Ecto neural progenitor cell (in vitro differentiated cells): ENCODE measurements at regions not wholly inside any gene's neighbourhood (a gene's known extent, or its start where the extent isn't known, plus 50 kb on each side); places are given as distances from the start of the nearest gene placed in this dataset.
"Not testable (repeated sequence)": the region's sequence is repeated elsewhere in the genome, so short reads cannot be mapped to it uniquely, and the experiment has no call there.

Experiments
- DNase-seq: peaks from one replicate; pipeline ENCODE4 v3.0.0-alpha.2; 2018; ENCODE audit warnings: low spot score

DNA sequence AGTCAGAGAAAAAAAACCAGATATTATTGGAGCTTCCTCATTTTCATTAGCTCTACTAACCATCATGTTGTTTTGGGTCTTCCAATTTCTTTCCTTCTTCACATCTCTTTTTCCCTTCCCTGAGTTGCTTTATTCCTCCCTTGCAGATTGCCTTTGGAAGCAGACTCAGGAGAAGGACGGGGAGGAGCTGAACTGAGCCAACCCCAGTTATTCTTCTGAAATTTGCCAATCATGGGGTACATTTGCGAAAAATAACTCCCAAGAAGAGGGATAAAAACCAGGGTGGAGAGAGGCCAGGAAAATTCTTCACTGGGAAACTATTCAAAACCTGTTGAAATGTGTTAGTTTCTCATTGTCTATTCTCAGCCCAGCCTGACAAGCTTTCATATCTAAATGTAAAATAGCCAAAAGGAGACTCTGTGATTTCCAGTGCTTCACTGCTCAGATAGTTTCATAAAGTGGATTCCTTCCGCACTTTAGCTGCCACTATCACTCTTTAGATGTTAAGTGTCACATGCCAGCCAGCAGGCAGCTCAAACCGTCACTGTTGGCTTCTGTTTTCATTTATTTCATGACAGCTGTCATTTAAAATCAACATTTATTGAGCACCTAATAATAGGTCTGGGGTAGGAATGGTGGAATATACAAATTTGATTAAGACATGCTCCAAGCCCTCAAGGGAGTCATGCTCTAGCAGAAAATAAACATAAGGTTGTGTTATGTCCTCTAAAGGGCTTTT is 204.5 kb downstream of the SREK1 start:
- no peak for DNase-seq

- DNase-seq: no peak
Observed at GRCh38 chr5:66351813-66352212, 207.7 kb downstream of the SREK1 start.

DNA sequence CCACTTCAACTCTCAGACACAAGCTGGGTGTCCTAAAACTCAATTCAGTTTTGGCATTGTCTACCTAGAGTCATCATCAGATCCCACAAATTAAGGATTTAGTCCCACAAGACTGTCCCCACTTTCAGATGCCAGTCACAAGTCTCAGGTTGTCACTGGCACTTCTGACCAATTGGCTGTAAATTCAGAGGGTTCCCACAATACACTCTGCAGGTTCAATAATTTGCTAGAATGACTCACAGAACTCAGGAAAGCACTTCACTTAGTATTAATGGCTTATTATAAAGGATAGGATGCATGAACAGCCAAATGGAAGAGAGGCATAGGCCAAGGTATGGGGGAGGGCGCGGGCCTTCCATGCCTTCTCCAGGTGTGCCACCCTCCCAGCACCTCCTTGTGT is 209.1 kb downstream of the SREK1 start:
- no peak for DNase-seq

DNA sequence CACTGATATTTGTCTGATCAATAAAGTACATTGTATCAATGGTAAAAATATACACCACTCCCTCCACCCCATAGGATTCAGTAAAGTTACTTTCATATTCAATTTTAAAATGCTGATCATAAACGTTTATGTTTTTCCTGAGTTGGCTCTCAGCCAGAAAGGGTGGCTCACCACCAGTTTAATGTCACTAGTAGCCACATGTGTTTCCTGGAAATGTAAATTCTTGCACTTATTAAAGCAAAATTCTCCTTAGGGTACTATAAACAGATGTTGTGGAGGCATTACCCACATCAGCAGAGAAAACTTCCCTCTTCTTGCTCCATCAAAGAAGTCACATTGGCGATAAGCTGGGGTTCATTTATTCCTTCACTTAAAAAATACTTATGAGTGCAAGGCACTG is 210.3 kb downstream of the SREK1 start:
- DNase-seq: no peak

DNA sequence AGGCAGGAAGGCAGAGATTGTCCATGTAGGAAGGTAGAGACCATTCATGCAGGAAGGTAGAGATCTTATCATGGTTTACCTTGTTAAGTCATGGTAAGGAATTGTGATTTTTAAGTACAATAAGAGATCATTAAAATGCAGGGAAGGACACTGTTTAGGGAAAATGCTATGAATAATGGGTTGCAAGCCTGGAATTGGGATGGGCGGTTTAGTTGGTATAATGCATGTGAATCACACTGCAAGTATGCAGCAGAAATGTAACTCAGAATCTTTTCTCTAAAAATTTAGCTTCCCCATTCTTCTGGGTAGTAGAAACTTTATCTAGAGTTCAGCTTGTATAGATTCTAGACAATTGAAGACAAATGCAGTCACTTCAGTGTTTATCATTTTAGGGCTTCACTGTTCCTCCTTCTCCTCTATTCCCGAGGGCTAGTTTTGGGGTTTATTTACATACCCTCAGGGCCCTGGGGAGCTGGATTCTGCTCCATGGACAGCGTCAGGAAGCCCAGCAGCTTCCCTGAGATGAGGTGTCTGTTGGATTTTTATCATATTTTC is 212.0 kb downstream of the SREK1 start:
- no peak for DNase-seq

DNA sequence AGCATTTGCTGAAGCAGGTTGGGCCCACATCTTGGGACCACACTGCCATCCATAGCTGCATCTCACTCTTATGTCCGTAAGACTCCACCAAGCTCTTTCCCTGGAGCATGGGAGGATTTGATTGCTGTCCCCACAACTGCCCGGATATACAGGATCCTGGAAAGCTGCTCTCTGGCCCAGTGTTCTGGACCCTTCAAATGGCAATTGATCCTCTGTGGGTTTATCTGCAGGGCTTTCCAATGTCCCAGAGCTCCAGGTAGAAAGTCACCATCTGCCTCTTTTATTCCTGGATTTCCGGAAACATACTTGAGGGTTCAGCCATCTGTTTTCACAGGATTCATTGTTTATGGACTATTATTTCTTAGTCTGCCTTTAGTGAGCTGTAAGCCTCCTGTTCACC is 214.6 kb downstream of the SREK1 start:
- no peak for DNase-seq

GRCh38 chr5:66361070-66361469 is 217.0 kb downstream of the SREK1 start:
- no peak for DNase-seq

DNA sequence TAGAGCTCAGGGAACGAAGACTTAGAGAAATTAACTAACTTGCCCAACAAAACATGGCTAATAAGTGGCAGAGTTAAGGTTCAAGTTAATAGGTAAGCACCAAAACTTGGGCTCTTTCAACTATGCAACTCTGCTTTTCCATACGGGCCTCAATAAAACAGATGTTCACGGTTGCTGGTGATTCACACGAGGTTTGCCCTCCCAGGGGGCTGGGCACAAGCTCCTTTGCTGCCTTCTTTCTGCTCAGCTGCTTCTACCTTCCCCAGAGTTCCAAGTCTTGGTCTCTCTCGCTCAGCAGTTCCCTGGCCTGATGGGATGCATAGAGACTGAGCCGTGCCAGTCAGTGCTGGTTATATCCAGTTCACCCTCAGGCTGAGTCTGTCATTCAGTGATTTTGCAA is 217.9 kb downstream of the SREK1 start:
- no peak for DNase-seq

DNA sequence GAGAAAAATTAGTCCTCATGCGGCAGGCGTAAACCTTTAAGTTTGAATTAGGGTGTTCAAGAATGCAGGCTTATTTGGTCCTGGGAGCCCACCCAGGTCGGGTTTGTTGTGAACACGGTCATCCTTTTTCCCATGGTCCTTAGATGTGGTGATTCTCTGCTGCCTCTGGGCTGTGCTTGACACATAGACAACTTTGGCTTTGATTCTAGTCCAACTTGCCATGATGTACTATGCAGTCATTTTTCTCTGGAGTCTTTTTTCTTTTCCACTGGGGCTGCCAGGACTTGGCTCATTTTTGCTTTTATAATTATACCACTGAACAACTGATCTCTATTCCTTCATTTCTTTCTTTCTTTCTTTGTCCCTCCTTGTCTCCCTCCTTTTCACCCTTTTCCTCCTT is 218.6 kb downstream of the SREK1 start:
- no peak for DNase-seq

DNA sequence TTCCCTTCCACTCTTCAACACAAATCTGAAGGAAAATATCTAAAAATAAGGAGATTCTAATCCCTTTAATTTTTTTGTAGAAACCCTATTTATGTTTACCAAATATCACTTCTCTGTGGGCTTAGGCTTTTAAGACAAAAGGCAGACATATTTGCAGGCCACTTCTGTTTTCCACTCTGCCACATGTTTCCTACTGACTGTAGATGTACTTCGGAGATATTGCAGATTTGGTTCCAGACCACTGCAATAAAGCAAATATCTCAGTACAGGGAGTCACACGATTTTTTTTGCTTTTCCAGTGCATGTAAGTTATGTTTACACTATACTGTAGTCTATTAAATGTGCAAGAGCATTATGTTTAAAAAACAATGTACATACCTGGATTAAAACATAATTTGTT is 219.0 kb downstream of the SREK1 start:
- DNase-seq: no peak

DNA sequence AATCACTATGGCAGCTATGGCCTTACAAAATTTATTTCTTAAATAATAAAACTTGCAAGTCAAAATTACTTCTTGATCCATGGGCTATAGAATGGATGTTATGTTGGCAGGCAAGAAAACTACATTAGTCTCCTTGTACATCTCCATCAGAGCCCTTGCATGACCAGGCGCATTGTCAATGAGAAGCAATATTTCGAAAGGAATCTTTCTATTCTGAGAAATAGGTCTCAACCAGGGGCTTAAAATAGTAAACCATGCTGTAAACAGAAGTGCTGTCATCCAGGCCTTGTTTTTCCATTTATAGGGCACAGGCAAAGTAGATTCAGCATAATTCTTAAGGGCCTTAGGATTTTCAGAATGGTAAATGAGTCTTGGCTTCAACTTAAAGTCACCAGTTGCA is 220.1 kb downstream of the SREK1 start:
- no peak for DNase-seq

- DNase-seq: no peak
Observed at GRCh38 chr5:66365981-66366380, 221.9 kb downstream of the SREK1 start.

- no peak for DNase-seq
Observed at GRCh38 chr5:66367814-66368541, 223.9 kb downstream of the SREK1 start.

- no peak for DNase-seq
Observed at GRCh38 chr5:66368811-66369210, 224.7 kb downstream of the SREK1 start.

DNA sequence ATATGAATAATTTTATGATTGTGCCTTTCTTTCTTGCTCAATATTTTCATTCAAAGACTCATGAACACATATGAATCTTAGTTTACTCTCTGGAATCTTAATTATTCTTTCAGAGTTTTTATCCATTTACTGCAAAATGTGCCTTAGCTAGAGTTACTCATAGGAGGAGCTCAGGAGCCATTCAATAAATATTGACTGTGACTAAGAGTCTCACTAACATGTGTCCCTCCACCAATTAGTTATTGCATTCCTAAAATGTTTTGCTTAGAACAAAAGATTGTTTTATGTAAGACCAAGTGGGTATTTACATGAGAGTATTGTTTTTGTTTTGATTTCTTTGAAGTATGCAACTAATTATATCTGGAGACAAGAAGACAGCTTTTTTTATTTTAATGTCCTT is 218.4 kb upstream of the MAST4 start:
- DNase-seq: no peak

DNA sequence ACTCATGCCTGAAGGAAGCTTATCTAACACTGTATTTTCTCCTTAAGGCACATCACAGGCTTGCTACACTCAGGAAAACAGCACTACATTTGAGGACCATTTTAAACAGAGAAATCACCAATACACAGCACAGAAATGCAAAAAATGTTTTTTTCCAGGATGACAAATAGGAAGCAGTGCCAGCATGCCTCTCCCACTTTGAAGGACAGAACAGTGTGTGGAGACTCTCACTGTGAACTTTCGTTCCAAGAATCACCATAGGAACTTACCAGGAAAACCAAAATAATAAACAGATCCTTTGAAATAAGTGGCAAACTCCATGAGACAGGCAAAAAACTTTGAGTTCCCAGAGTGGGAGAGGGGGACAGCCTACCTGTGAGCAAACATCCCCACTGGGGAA is 217.8 kb upstream of the MAST4 start:
- no peak for DNase-seq

DNA sequence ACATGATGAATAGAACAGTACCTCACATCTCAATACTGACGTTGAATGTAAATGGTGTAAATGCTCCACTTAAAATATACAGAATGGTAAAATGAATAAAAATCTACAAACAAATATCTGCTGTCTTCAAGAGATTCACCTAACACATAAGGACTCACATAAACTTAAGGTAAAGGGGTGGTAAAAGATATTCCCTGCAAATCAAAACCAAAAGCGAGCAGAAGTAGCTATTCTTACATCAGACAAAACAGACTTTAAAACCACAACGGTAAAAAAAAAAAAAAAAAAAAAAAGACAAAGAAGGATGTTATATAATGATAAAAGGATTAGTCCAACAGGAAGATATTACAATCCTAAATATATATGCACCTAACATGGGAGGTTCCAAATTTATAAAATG is 214.0 kb upstream of the MAST4 start:
- DNase-seq: no peak

DNA sequence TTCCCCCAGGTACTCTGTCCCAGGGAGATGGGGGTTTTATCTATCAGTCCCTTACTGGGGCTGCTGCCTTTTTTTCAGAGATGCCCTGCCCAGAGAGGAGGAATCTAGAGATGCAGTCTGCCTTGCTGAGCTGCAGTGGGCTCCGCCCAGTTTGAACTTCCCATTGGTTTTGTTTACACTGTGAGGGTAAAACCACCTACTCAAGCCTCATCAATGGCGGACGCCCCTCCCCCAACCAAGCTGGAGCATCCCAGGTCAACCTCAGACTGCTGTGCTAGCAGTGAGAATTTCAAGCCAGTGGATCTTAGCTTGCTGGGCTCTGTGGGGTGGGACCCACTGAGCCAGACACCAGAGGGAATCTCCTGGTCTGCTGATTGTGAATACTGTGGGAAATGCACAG is 191.0 kb upstream of the MAST4 start:
- DNase-seq: not testable (repeated sequence)

GRCh38 chr5:66406761-66407336 is 189.3 kb upstream of the MAST4 start:
- no peak for DNase-seq

DNA sequence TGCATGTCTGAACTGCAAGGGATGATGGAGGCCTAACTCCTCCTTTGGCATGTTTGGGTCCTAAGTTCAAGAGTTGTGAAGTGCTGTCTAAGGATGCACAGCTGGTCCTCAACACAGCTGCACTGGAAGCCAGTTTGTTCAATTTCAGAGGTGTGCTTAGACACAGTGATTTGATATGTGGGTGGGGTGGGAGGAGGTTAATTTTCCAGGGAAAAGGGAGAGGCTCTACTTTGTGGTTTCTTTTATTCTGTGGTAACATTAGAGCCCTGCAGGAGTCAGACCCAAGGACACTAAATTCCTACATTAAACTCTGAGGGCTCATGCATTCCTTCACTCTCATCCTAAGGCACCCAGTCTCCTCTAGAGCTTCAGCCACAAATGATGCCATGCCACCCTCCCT is 188.4 kb upstream of the MAST4 start:
- DNase-seq: no peak

GRCh38 chr5:66408576-66408975 is 187.6 kb upstream of the MAST4 start:
- DNase-seq: no peak

DNA sequence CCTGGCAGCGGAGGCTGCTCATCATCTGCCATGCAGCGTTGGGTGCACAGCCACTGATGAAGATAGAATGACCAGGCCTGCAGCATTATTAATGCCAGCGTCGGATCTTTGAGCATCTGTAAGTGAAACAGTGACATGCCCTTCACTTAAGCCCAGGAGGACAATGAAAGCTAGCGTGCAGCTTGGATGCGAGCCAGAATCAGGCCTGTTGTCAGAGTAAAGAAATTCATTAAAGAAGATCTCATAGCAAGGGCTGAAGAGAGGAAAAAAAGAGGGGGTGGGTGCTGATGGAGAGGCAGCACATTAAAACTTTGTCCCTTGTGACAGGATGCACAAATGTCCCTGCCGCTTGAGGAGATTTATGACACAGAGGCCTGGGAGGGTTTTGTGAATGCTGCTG is 186.1 kb upstream of the MAST4 start:
- DNase-seq: no peak

DNA sequence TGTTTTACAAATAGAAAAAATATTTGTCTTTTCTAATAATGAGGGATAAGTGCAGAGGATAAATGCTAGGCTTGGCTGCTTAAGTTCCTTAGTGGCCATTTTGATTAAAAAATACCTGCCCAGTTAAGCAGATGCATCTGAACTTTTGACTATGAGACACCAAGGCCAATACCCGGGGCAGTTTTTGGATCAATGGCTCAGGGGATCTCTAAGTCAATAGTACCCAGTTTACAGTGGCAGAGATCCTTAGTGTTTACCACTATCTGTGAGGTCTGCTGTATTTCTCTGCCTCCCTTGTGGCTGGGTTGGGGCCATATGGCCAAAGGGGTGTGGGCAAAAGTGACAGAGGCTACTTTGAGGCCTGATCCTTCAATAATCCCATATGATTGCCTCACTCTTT is 184.5 kb upstream of the MAST4 start:
- DNase-seq: no peak
